ENCODE measurements at regions not wholly inside any gene's neighbourhood (a gene's known extent, or its start where the extent isn't known, plus 50 kb on each side); places are given as distances from the start of the nearest gene placed in this dataset.

DNA sequence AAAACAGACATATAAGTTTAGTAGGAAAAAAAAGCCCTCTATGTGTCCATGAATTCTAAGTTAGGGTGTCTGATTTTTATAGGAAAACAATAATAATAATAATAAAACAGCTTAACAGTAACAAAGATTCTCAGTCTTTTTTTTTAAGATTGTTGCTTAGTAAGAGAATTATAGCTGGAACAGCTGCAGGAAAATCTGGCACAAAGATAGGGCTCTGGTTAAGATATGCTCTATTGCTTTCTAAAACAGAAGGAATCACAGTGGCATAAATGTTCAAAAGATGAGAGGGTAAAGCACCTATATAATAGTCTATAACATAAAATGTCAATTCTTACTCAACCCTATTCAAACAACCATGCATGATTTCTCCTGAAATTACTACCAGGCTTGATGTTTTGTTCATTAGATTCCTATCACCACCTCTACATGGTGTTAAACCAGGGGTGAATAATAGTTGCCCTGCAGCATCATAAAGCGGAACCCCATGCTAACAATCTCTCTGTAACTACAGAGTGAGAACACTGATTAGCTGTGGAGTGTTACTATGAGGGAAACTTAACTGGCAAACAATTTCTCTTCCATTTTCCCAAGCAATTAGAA is 541.4 kb upstream of the MIR17HG start:
- TF ChIP-seq, protein P1, sequence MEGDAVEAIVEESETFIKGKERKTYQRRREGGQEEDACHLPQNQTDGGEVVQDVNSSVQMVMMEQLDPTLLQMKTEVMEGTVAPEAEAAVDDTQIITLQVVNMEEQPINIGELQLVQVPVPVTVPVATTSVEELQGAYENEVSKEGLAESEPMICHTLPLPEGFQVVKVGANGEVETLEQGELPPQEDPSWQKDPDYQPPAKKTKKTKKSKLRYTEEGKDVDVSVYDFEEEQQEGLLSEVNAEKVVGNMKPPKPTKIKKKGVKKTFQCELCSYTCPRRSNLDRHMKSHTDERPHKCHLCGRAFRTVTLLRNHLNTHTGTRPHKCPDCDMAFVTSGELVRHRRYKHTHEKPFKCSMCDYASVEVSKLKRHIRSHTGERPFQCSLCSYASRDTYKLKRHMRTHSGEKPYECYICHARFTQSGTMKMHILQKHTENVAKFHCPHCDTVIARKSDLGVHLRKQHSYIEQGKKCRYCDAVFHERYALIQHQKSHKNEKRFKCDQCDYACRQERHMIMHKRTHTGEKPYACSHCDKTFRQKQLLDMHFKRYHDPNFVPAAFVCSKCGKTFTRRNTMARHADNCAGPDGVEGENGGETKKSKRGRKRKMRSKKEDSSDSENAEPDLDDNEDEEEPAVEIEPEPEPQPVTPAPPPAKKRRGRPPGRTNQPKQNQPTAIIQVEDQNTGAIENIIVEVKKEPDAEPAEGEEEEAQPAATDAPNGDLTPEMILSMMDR (IDR thresholded peaks at IDR 0.05 in 2 of 3, conservative IDR thresholded peaks at IDR 0.05 in 1 of 3; ENCODE audit: insufficient read depth in 2 of 3, low read depth in 1 of 3, low read length in 3 of 3): no peak
- no peak for TF ChIP-seq ZNF232 (CRISPR knock-in tag; IDR thresholded peaks at IDR 0.05)
- TF ChIP-seq TRIM24 (IDR thresholded peaks at IDR 0.05): no peak
- no peak for TF ChIP-seq PCBP1 (IDR thresholded peaks at IDR 0.05; ENCODE audit: low read depth, low read length, poor library complexity, severe bottlenecking)
- TF ChIP-seq IRF2 (CRISPR knock-in tag; IDR thresholded peaks at IDR 0.05): no peak
- no peak for TF ChIP-seq BMI1 (IDR thresholded peaks at IDR 0.05; ENCODE audit: low read length)
- TF ChIP-seq SMARCC2 (IDR thresholded peaks at IDR 0.05; ENCODE audit: low read depth): no peak
- no peak for TF ChIP-seq FOS (IDR thresholded peaks at IDR 0.05; ENCODE audit: extremely low read depth, insufficient read length)
- TF ChIP-seq ZNF274 (IDR thresholded peaks at IDR 0.05; ENCODE audit: borderline replicate concordance, low read depth, low read length): no peak
- no peak for TF ChIP-seq POLR3G (IDR thresholded peaks at IDR 0.05; ENCODE audit: extremely low read depth, insufficient read length, insufficient replicate concordance)
- TF ChIP-seq RBM14 (IDR thresholded peaks at IDR 0.05; ENCODE audit: borderline replicate concordance, insufficient read depth, low read depth, low read length): no peak
- TF ChIP-seq EZH2 (IDR thresholded peaks at IDR 0.05; ENCODE audit: borderline replicate concordance, low read depth, low read length): no peak
- no peak for TF ChIP-seq ZBTB17 (CRISPR knock-in tag; IDR thresholded peaks at IDR 0.05)
- no peak for TF ChIP-seq YY1 (IDR thresholded peaks at IDR 0.05; ENCODE audit: borderline replicate concordance in 1 of 3, control insufficient read depth in 1 of 3, extremely low read depth in 1 of 3, insufficient read depth in 3 of 3, insufficient read length in 1 of 3, insufficient replicate concordance in 2 of 3, low read depth in 1 of 3, low read length in 2 of 3)

Data from K562 (cell line).